IMR-90 (cell line): ENCODE measurements at regions not wholly inside any gene's neighbourhood (a gene's known extent, or its start where the extent isn't known, plus 50 kb on each side); places are given as distances from the start of the nearest gene placed in this dataset.

Experiments
- ATAC-seq: fragments of 200-7000 bp; cut with Tn5 transposase; 2 replicates; pipeline ENCODE4 v1.9.1; 2020; ENCODE audit warnings: low read depth, mild to moderate bottlenecking, moderate library complexity
- BruUV-seq: library from RNA; stranded (reverse); fragments of 400-500 nt; replicated peaks from 2 replicates; lab custom pipeline; 2021; lab: Mats Ljungman, UMichigan
- CTCF ChIA-PET: fragments of 300-600 bp; formaldehyde crosslinking; extraction: SDS; loops from one replicate; lab custom pipeline; 2021; ENCODE audit warnings: antibody characterized with exemption; lab: Yijun Ruan, JAX
- POLR2A ChIA-PET: fragments of 300-600 bp; sonication (Branson Sonifier 250); formaldehyde crosslinking; loops from one replicate; lab custom pipeline; 2022; ENCODE audit warnings: antibody characterized with exemption; ENCODE audit not compliant: unreplicated experiment; lab: Charles Lee
- DNase-seq: peaks from one replicate; pipeline ENCODE4 v3.0.0; 2013
- H2AFZ ChIP-seq: replicated peaks from 2 replicates; pipeline ENCODE3; 2013; ENCODE audit warnings: low read length, mild to moderate bottlenecking; ENCODE audit not compliant: poor library complexity
- H2AK5ac ChIP-seq: 2 replicates; pipeline ENCODE4 v1.6.1; 2013; ENCODE audit warnings: low read depth, low read length, inconsistent platforms
- H2AK9ac ChIP-seq: replicated peaks from 2 replicates; pipeline ENCODE3; 2013; ENCODE audit warnings: mild to moderate bottlenecking, low read depth, low read length, moderate library complexity; ENCODE audit not compliant: poor library complexity
- H2BK120ac ChIP-seq: 2 replicates; pipeline ENCODE4 v1.6.1; 2013; ENCODE audit warnings: low read depth, low read length, inconsistent platforms
- H2BK15ac ChIP-seq: 3 replicates; pipeline ENCODE4 v1.6.1; 2013; ENCODE audit warnings: low read depth, low read length, inconsistent platforms
- H2BK20ac ChIP-seq: 2 replicates; pipeline ENCODE4 v1.6.1; 2013; ENCODE audit warnings: low read depth, mild to moderate bottlenecking, inconsistent platforms, low read length, moderate library complexity
- H2BK5ac ChIP-seq: 2 replicates; pipeline ENCODE4 v1.6.1; 2013; ENCODE audit warnings: mild to moderate bottlenecking, low read depth, low read length, inconsistent platforms; ENCODE audit not compliant: poor library complexity, severe bottlenecking
- H3K14ac ChIP-seq: replicated peaks from 2 replicates; pipeline ENCODE4 v1.6.1; 2013; ENCODE audit warnings: low read depth, low read length, inconsistent platforms
- H3K18ac ChIP-seq: 2 replicates; pipeline ENCODE4 v1.6.1; 2013; ENCODE audit warnings: low read depth, low read length, control low read depth
- H3K23ac ChIP-seq: 2 replicates; pipeline ENCODE4 v1.6.1; 2013; ENCODE audit warnings: low read depth, low read length, inconsistent platforms
- H3K27ac ChIP-seq: 2 replicates; pipeline ENCODE4 v1.5.1; 2013; ENCODE audit warnings: mild to moderate bottlenecking, control low read depth, low read length; ENCODE audit not compliant: insufficient read depth
- H3K27me3 ChIP-seq: 2 replicates; pipeline ENCODE4 v1.6.1; 2013; ENCODE audit warnings: low read length; ENCODE audit not compliant: control insufficient read depth, insufficient read depth
- H3K36me3 ChIP-seq: 2 replicates; pipeline ENCODE4 v1.6.1; 2013; ENCODE audit warnings: low read length, mixed read lengths; ENCODE audit not compliant: control insufficient read depth, insufficient read depth
- H3K4ac ChIP-seq: 2 replicates; pipeline ENCODE4 v1.6.1; 2013; ENCODE audit warnings: low read depth, low read length, inconsistent platforms
- H3K4me1 ChIP-seq: 2 replicates; pipeline ENCODE4 v1.6.1; 2013; ENCODE audit warnings: low read length, mixed read lengths; ENCODE audit not compliant: control insufficient read depth, insufficient read depth
- H3K4me2 ChIP-seq: 2 replicates; pipeline ENCODE4 v1.6.1; 2013; ENCODE audit warnings: low read depth, mild to moderate bottlenecking, control low read depth, low read length, moderate library complexity
- H3K4me3 ChIP-seq: 2 replicates; pipeline ENCODE4 v1.5.1; 2013; ENCODE audit warnings: low read depth, mild to moderate bottlenecking, control low read depth, low read length, moderate library complexity; ENCODE audit not compliant: insufficient read depth
- H3K56ac ChIP-seq: 2 replicates; pipeline ENCODE4 v1.6.1; 2013; ENCODE audit warnings: low read length, inconsistent platforms; ENCODE audit not compliant: insufficient read depth; ENCODE audit errors: extremely low read depth
- H3K79me1 ChIP-seq, 2 experiments: 2 replicates each; pipeline ENCODE4 v1.6.1; 2013; ENCODE audit warnings: low read length in 2 of 2, inconsistent platforms in 1 of 2, low read depth in 1 of 2
- H3K9ac ChIP-seq: 2 replicates; pipeline ENCODE4 v1.6.1; 2013; ENCODE audit warnings: low read depth, low read length, control low read depth
- H3K9me1 ChIP-seq: 2 replicates; pipeline ENCODE4 v1.6.1; 2013; ENCODE audit warnings: low read length, inconsistent platforms; ENCODE audit not compliant: insufficient read depth
- H3K9me3 ChIP-seq: 2 replicates; pipeline ENCODE4 v1.6.1; 2013; ENCODE audit warnings: low read length; ENCODE audit not compliant: control insufficient read depth, insufficient read depth
- H4K20me1 ChIP-seq: 2 replicates; pipeline ENCODE4 v1.6.1; 2013; ENCODE audit warnings: low read length, inconsistent platforms; ENCODE audit not compliant: insufficient read depth
- H4K5ac ChIP-seq: 2 replicates; pipeline ENCODE4 v1.6.1; 2013; ENCODE audit warnings: mild to moderate bottlenecking, low read depth, low read length, control low read depth
- H4K8ac ChIP-seq, 2 experiments: 2 replicates each; pipeline ENCODE4 v1.6.1; 2013; ENCODE audit warnings: low read depth in 2 of 2, low read length in 2 of 2, control low read depth in 1 of 2, inconsistent platforms in 1 of 2
- H4K91ac ChIP-seq: 2 replicates; pipeline ENCODE4 v1.6.1; 2013; ENCODE audit warnings: low read depth, low read length, inconsistent platforms; ENCODE audit not compliant: insufficient read depth
- RFX5 ChIP-seq: IDR thresholded peaks from 2 replicates; pipeline ENCODE4 v1.8.0; 2012; ENCODE audit warnings: low read depth, mild to moderate bottlenecking, low read length, moderate library complexity
- WGBS, 2 experiments: methylation state at CpG; one replicate each; pipeline versions ENCODE4 v1.1.5 to v1.1.7; 2013; ENCODE audit warnings: missing lambda C conversion rate in 2 of 2; ENCODE audit not compliant: insufficient read length in 1 of 2; ENCODE audit errors: extremely low coverage in 2 of 2; 5-methylcytosine and 5-hydroxymethylcytosine counted together
- dilution Hi-C: fragments of 300-500 bp; cut with HindIII; formaldehyde crosslinking; loops from one replicate; pipeline ENCODE4 v1.14.3; 2018; ENCODE audit warnings: low sequenced_read_pairs; ENCODE audit not compliant: unreplicated experiment
- in situ Hi-C: fragments of 300-500 bp; cut with MboI; formaldehyde crosslinking; loops from 3 replicates; pipeline ENCODE4 v1.14.3; 2019; ENCODE audit warnings: low sequenced_read_pairs, inconsistent platforms, mixed read lengths
- intact Hi-C: fragments of 100-400 bp; cut with micrococcal nuclease; formaldehyde crosslinking; loops from 2 replicates; pipeline ENCODE4 v1.10.0; 2022

- Histone ChIP-seq H3K4me3 (no peak overlapping the region), H4K91ac (no peak overlapping the region), H3K18ac (no peak overlapping the region), H2AK9ac (no peak overlapping the region), H3K4me2 (no peak overlapping the region), H2AK5ac (no peak overlapping the region), H2BK5ac (no peak overlapping the region), H3K9me1 (no peaks in the 10 kb centered on the region), H3K27ac (no peak overlapping the region), H3K79me1 (no peaks in the 10 kb centered on the region), H3K14ac (no peak overlapping the region), H4K8ac (no peak overlapping the region), H4K20me1 (no peaks in the 10 kb centered on the region), H3K9me3 (no peaks in the 10 kb centered on the region), H3K4me1 (no peaks in the 10 kb centered on the region), H3K23ac (no peak overlapping the region), H4K5ac (no peak overlapping the region), H3K9ac (no peak overlapping the region), H3K27me3 (peaks cover 16% of the 10 kb centered on the region), H3K4ac (no peak overlapping the region), H3K56ac (no peak overlapping the region), H2BK120ac (no peak overlapping the region), H2AFZ (no peak overlapping the region), H2BK15ac (no peak overlapping the region), H3K36me3 (no peaks in the 10 kb centered on the region), H2BK20ac (no peak overlapping the region)
- CTCF ChIA-PET = no interaction called here
- no TSS peak for BruUV-seq
- DNase-seq (no peak), ATAC-seq (no peak)
- in situ Hi-C loops (no loop called here), dilution Hi-C loops (no loop called here), intact Hi-C loops (no loop called here)
- no CpG with 5 or more reads among the region's 4 CpGs for WGBS, 2 experiments
- POLR2A ChIA-PET = no interaction called here
- TF ChIP-seq RFX5 = no peak
Measured at GRCh38 chr7:27424749-27425148, 182.1 kb downstream of the EVX1 start.
